ENCODE measurements at regions not wholly inside any gene's neighbourhood (a gene's known extent, or its start where the extent isn't known, plus 50 kb on each side); places are given as distances from the start of the nearest gene placed in this dataset.
"Not testable (repeated sequence)": the region's sequence is repeated elsewhere in the genome, so short reads cannot be mapped to it uniquely, and the experiment has no call there.

DNA sequence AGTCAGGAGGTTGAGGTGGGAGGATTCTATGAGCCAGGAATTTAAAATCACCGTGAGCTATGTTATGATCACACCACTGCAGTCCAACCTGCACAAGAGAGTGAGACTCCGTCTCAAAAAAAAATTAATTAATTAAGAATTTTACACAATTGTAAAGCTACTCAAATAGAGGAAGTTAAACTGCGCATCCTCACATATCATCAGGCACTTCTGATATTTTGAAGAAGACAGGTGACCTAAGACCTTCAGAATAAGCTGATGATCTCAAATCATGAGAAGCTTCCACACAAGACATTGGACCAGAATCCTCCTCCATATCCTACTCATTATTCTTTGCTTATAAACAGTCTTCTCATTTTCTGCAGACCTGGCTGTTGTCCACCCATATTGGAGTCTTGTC, 800.9 kb downstream of the TMEM121 start:
- no peak for DNase-seq (ENCODE audit: low spot score, unreplicated experiment)
- TF ChIP-seq, protein P1, sequence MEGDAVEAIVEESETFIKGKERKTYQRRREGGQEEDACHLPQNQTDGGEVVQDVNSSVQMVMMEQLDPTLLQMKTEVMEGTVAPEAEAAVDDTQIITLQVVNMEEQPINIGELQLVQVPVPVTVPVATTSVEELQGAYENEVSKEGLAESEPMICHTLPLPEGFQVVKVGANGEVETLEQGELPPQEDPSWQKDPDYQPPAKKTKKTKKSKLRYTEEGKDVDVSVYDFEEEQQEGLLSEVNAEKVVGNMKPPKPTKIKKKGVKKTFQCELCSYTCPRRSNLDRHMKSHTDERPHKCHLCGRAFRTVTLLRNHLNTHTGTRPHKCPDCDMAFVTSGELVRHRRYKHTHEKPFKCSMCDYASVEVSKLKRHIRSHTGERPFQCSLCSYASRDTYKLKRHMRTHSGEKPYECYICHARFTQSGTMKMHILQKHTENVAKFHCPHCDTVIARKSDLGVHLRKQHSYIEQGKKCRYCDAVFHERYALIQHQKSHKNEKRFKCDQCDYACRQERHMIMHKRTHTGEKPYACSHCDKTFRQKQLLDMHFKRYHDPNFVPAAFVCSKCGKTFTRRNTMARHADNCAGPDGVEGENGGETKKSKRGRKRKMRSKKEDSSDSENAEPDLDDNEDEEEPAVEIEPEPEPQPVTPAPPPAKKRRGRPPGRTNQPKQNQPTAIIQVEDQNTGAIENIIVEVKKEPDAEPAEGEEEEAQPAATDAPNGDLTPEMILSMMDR (IDR thresholded peaks at IDR 0.05; ENCODE audit: unreplicated experiment), result no peak
- Mint-ChIP-seq H3K4me3 (ENCODE audit: low read depth) (no peak overlapping the region), H3K4me1 (ENCODE audit: low read depth) (no peaks in the 10 kb centered on the region), H3K36me3 (ENCODE audit: insufficient read depth) (peaks cover 9% of the 10 kb centered on the region), H3K27ac (no peak overlapping the region), H3K9me3 (ENCODE audit: low read depth) (peaks cover 82% of the 10 kb centered on the region), H3K27me3 (no peaks in the 10 kb centered on the region)

DNA sequence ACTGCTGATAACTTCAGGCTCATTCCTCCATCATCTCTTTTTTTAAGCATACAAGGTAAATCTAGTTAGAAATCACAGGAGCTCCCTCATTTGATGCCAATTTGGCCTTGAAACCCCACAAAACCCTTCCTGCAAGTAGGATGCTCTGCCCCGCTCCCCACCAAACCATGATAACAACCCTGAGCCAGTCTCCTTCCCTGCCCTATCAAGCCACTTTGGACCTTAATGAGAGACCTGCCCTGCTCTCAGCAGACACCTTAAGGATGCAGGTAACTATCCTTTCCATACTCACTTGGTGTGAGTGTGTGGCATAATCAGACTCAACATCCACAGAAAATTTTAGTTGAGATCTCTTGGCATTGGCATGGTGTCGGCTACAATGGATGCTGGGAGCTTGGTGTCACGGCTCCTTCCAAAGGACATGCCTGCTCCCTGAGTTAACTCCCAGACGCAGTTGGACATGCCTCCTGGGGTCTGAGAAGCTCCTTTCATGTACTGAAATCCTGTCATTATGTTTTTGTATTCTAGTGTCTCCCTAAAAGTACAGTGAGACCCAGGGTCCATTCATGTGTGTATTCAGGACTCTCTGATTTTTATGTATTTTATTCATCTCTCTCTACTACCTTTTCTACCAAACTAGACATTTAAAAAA, 801.4 kb downstream of the TMEM121 start:
- not testable (repeated sequence) for DNase-seq (ENCODE audit: low spot score, unreplicated experiment); H3K36me3 Mint-ChIP-seq (ENCODE audit: insufficient read depth)
- peaks cover 77% of the 10 kb centered on the region for H3K9me3 Mint-ChIP-seq (ENCODE audit: low read depth)

DNA sequence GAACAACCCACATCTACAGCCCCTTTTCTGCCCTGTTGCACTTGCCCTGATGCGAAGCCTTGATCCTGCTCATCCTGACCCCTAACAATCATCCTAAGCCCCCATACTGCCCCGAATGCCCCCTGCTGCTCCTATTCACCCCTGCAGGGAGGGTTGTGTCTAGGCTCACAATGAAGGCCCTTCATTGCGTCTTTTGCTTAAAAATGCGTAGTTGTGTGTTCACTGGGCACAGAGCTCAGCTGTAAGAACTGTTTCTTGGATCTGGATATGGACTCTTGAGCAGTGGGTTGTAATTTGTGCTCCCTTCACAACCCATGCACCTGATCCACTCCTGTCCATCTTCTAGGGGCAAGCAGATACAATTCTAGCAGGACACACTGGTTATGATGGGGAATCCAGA, 802.9 kb downstream of the TMEM121 start:
- DNase-seq (ENCODE audit: low spot score, unreplicated experiment); H3K4me1 Mint-ChIP-seq (ENCODE audit: low read depth); H3K27ac Mint-ChIP-seq; H3K27me3 Mint-ChIP-seq; H3K36me3 Mint-ChIP-seq (ENCODE audit: insufficient read depth); H3K4me3 Mint-ChIP-seq (ENCODE audit: low read depth): not testable (repeated sequence)
- peaks cover 80% of the 10 kb centered on the region for H3K9me3 Mint-ChIP-seq (ENCODE audit: low read depth)

More for the DNA sequence above, 801.4 kb downstream of the TMEM121 start:
- not testable (repeated sequence) for H3K27ac Mint-ChIP-seq; H3K4me3 Mint-ChIP-seq (ENCODE audit: low read depth); H3K27me3 Mint-ChIP-seq; H3K4me1 Mint-ChIP-seq (ENCODE audit: low read depth)

DNA sequence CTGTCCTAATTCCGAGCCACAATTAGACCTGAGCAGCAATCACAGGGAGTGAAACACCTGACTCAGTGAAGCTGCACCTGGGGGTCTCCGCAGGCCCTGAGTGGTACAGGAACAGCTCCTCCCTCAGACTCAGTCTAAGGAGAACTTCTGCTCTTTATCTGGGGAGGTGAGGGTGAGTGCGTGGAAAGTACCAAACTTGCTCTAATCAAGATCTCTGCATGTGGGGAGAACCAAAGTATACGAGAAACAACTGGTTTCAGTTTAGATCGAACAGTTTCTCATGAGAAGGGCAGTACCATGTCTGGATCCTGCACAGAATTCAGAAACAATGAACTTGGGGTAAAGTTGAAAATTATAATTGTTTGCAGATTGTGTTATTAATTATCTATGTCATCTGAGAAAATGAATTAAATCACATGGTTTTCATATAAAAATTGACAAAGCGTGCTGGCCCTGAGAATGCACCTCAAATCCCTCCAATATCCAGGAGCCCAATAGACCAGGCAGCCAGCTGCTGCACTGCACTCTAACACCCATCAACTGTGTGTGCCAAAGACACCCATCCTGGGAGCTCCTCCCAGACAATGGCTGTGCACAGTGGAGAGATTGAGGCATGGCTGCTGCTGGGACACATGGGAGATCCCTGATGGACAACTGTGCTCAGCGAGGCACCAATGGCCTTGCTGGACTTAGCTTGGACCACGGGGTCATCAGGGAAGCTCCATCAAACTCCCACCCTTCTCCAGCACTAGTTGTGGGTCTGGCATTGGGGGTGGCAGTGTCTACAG, 803.8 kb downstream of the TMEM121 start:
- DNase-seq (ENCODE audit: low spot score, unreplicated experiment); H3K36me3 Mint-ChIP-seq (ENCODE audit: insufficient read depth); H3K27me3 Mint-ChIP-seq; H3K4me1 Mint-ChIP-seq (ENCODE audit: low read depth); H3K27ac Mint-ChIP-seq; H3K4me3 Mint-ChIP-seq (ENCODE audit: low read depth): not testable (repeated sequence)
- H3K9me3 Mint-ChIP-seq (ENCODE audit: low read depth), result peaks cover 80% of the 10 kb centered on the region

DNA sequence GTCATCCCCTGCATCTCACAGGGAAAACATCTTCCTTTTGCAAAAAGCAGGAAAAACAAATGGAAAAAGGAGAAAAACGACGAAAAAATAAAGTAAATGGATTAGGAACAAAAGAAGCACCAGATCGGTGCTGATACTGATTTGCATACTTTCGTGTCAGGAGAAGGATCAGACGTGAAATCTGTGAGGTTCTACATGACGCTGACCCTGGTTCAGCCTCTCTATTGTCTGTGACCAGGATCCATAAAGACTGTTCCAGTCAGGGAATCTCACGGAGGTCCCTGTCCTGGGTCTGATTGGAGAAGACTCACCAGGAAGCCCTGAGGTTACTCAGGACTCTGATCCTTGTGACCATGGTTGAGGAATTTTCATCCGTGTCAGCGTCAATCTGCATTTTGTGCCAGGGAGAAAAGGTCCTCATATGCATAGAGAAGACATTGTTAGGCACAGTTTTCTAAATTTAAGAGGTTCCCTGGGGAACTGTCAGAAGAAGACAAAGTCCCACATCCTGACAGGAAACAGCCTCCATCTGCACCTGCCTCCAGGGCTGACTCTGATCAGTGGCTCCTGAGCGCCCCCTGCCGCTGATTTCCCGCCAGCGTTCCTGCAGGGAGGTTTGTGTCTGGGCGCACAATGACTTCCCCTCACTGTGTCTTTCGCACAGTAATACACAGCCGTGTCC, 808.2 kb downstream of the TMEM121 start:
- not testable (repeated sequence) for H3K27me3 Mint-ChIP-seq; H3K27ac Mint-ChIP-seq; H3K4me3 Mint-ChIP-seq (ENCODE audit: low read depth); H3K36me3 Mint-ChIP-seq (ENCODE audit: insufficient read depth); H3K4me1 Mint-ChIP-seq (ENCODE audit: low read depth); DNase-seq (ENCODE audit: low spot score, unreplicated experiment)
- peaks cover 57% of the 10 kb centered on the region for H3K9me3 Mint-ChIP-seq (ENCODE audit: low read depth)

DNA sequence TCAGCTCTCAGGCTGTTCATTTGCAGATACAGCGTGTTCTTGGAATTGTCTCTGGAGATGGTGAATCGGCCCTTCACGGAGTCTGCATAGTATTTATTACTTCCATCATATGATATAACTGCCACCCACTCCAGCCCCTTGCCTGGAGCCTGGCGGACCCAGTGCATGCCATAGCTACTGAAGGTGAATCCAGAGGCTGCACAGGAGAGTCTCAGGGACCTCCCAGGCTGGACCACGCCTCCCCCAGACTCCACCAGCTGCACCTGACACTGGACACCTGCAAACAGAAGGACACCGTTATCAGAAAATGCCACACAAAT, 808.7 kb downstream of the TMEM121 start:
- not testable (repeated sequence) for H3K27me3 Mint-ChIP-seq; H3K36me3 Mint-ChIP-seq (ENCODE audit: insufficient read depth); H3K27ac Mint-ChIP-seq; H3K4me3 Mint-ChIP-seq (ENCODE audit: low read depth); H3K4me1 Mint-ChIP-seq (ENCODE audit: low read depth); DNase-seq (ENCODE audit: low spot score, unreplicated experiment)
- H3K9me3 Mint-ChIP-seq (ENCODE audit: low read depth), result peaks cover 58% of the 10 kb centered on the region

DNA sequence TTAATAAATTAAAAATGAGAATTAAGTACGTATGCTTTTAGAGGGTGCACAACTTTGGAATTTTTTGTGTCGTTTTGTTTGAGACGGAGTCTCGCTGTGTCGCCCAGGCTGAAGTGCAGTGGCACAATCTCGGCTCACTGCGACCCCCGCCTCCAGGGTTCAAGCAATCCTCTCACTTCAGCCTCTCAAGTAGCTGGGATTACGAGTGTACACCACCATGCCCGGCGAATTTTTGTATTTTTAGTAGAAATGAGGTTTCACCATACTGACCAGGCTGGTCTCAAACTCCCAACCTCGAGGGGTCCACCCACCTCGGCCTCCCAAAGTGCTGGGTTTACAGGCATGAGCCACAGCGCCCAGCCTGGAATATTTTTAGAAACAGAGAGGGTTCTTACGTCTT, 812.4 kb downstream of the TMEM121 start:
- H3K9me3 Mint-ChIP-seq (ENCODE audit: low read depth), result peaks cover 58% of the 10 kb centered on the region
- H3K4me3 Mint-ChIP-seq (ENCODE audit: low read depth); H3K27me3 Mint-ChIP-seq; DNase-seq (ENCODE audit: low spot score, unreplicated experiment); H3K27ac Mint-ChIP-seq; H3K4me1 Mint-ChIP-seq (ENCODE audit: low read depth); H3K36me3 Mint-ChIP-seq (ENCODE audit: insufficient read depth): not testable (repeated sequence)

DNA sequence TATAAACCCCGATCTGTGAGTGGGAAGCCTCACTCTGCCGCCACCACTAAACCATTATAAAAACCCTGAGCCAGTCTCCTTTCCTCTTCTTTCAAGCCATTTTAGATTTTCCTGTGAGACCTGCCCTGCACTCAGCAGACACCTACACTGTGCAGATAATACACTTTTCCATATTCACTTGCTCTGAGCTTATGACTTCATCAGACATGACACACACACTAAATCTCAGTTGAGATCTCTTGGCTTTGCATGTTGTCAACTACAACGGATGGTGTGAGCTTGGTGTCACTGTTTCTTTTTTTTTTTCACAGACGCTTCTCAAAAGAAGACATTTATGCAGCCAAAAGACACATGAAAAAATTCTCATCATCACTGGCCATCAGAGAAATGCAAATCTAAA, 814.3 kb downstream of the TMEM121 start:
- H3K9me3 Mint-ChIP-seq (ENCODE audit: low read depth), result peaks cover 66% of the 10 kb centered on the region
- not testable (repeated sequence) for H3K4me3 Mint-ChIP-seq (ENCODE audit: low read depth); DNase-seq (ENCODE audit: low spot score, unreplicated experiment); H3K27me3 Mint-ChIP-seq; H3K4me1 Mint-ChIP-seq (ENCODE audit: low read depth); H3K27ac Mint-ChIP-seq
- H3K36me3 Mint-ChIP-seq (ENCODE audit: insufficient read depth), result peaks cover 11% of the 10 kb centered on the region

DNA sequence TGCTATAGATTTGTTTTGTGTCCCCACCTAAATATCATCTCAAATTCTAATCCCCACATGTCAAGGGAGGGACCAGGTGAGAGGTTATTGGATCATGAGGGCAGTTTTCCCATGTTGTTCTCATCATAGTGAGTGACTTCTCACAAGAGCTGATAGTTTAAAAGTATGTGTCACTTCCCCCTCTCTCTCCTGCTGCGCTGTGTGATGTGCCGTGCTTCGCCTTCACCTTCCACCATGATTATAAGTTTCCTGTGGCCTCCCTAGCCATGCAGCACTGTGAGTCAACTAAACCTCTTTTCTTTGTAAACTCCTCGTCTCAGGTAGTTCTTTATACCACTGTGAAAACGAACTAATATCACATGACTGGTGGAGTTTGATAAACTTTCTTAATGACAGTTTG, 814.8 kb downstream of the TMEM121 start:
- Mint-ChIP-seq H3K36me3 (ENCODE audit: insufficient read depth) (peaks cover 16% of the 10 kb centered on the region), H3K9me3 (ENCODE audit: low read depth) (peaks cover 68% of the 10 kb centered on the region)
- not testable (repeated sequence) for H3K27ac Mint-ChIP-seq; DNase-seq (ENCODE audit: low spot score, unreplicated experiment); H3K27me3 Mint-ChIP-seq; H3K4me1 Mint-ChIP-seq (ENCODE audit: low read depth); H3K4me3 Mint-ChIP-seq (ENCODE audit: low read depth)

Data from progenitor cell of endocrine pancreas (in vitro differentiated cells).